GM19239 (cell line): ENCODE measurements at regions not wholly inside any gene's neighbourhood (a gene's known extent, or its start where the extent isn't known, plus 50 kb on each side); places are given as distances from the start of the nearest gene placed in this dataset.

Experiments
- DNase-seq: peaks from one replicate; pipeline ENCODE4 v3.0.0; 2011; ENCODE audit warnings: low spot score; ENCODE audit not compliant: insufficient read length
- FAIRE-seq: peaks from 2 replicates; lab custom pipeline; 2011; peaks lifted over from hg19 to GRCh38; lab: Jason Lieb, UNC

- DNase-seq: no peak
- FAIRE-seq: no peak
Measured at GRCh38 chr1:22365331-22366295, 86.0 kb upstream of the ZBTB40 start.

DNA sequence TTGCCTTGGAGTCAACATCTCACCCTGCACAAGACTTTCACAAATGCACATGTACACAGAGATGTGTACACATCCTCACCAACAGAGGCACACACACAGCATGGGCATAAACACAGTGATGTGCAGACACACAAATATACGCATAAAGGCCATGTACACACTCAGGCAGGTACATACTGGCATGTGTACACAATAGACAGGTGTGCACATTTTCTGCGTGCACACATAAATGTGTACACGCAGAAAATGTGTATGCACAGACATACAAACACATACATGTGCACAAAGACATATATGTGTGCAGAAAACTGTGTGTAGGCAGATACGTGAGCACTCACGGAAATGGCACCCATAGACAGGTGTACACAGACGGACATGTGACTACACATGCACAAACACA is 85.3 kb upstream of the ZBTB40 start:
- DNase-seq: no peak
- no peak for FAIRE-seq

GRCh38 chr1:22368125-22368524 is 83.5 kb upstream of the ZBTB40 start:
- no peak for DNase-seq
- FAIRE-seq: no peak

DNA sequence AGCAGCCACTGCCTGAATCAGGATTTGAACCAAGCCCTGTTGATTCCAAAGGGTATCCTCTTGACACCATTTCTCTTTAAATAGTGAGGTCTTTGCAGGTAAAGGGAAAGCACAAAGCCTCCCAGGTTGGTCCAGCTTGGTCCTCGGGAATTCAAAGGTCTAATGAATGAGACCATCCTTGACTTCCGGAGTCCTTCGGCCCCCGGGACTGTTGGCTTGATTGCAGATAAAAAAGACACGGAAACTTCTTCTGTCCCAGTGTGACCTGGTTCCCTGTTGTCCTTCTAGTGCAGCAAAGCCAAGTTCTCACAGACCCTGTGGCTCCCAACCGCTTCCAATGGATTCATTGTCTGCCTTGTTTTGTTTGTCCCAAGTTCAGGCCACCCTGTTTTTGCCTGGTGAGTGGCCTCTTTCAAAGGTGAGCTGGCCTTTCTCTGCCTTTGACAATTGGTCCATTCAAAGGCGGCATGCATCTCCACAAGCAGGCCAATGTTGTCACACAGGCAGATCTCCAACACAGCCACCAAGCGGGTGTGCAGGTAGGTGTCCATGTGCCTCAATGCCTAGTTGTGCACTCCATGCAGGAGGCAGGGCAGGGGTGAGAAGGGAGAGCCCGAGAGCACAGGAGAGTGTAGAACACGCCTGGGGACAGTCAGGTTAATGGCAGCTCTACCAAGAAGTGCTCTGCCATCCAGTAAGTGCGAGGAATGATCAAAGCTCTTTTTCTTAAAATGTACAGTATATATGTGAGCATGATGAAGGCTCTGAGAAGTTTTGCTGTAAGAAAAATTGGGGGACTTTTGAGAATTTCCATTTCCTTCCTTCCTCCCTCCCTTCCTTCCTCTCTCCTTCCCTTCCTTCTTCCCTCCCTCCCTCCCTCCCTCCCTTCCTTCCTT is 82.1 kb upstream of the ZBTB40 start:
- FAIRE-seq: no peak
- no peak for DNase-seq

GRCh38 chr1:22370190-22370498 is 81.5 kb upstream of the ZBTB40 start:
- DNase-seq (no peak), FAIRE-seq (no peak)

GRCh38 chr1:22371408-22371807 is 80.2 kb upstream of the ZBTB40 start:
- FAIRE-seq: no peak
- DNase-seq: no peak

DNA sequence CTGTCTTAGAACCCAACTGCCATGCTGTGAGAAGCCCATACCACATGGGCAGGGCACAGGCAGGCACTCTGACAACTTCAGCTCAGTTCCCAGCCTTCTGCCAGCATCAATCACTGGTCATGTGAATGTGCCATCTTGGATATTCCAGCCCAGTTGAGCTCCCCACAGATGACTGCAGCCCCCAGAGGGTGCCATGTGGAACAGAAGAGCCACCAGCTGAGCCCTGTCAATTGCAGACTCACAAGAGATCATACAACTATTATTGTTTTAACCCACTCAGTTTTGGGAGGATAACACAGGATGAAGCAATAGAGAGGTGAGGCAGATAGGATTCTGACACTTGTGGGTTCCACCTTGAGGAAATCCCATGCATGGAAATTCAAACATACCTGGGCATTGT is 78.4 kb upstream of the ZBTB40 start:
- no peak for DNase-seq
- no peak for FAIRE-seq

GRCh38 chr1:22374001-22374400 is 77.7 kb upstream of the ZBTB40 start:
- DNase-seq: no peak
- FAIRE-seq: no peak

DNA sequence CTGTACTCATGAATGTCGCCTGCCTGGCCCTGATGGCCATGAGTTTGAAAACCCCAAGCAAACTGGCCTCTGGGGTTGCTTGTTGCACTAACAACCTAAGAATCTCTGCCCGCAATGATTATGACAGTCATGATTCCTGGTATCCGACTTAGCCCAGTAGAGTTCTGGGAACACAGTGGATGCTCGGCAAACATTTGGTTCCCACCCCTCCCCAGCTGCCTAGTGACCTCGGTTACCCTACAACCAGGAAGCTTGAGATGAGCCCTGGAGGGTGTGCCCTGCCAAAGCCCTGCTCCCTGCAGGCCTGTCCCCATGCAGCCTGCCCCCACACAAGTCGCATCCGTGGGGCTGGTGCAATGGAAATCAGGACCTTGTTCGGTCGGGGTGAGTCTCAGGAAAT is 76.0 kb upstream of the ZBTB40 start:
- DNase-seq: no peak
- no peak for FAIRE-seq

GRCh38 chr1:22376001-22376400 is 75.7 kb upstream of the ZBTB40 start:
- FAIRE-seq: no peak

GRCh38 chr1:22376546-22376945 is 75.1 kb upstream of the ZBTB40 start:
- DNase-seq (no peak), FAIRE-seq (no peak)

More at GRCh38 chr1:22376001-22376400, 75.7 kb upstream of the ZBTB40 start:
- no peak for DNase-seq

- no peak for DNase-seq
- no peak for FAIRE-seq
Measured at GRCh38 chr1:22376976-22377375, 74.7 kb upstream of the ZBTB40 start.

- FAIRE-seq: no peak
- no peak for DNase-seq
Measured at GRCh38 chr1:22379566-22379965, 72.1 kb upstream of the ZBTB40 start.

GRCh38 chr1:22380024-22380785 is 71.4 kb upstream of the ZBTB40 start:
- FAIRE-seq (no peak), DNase-seq (no peak)

DNA sequence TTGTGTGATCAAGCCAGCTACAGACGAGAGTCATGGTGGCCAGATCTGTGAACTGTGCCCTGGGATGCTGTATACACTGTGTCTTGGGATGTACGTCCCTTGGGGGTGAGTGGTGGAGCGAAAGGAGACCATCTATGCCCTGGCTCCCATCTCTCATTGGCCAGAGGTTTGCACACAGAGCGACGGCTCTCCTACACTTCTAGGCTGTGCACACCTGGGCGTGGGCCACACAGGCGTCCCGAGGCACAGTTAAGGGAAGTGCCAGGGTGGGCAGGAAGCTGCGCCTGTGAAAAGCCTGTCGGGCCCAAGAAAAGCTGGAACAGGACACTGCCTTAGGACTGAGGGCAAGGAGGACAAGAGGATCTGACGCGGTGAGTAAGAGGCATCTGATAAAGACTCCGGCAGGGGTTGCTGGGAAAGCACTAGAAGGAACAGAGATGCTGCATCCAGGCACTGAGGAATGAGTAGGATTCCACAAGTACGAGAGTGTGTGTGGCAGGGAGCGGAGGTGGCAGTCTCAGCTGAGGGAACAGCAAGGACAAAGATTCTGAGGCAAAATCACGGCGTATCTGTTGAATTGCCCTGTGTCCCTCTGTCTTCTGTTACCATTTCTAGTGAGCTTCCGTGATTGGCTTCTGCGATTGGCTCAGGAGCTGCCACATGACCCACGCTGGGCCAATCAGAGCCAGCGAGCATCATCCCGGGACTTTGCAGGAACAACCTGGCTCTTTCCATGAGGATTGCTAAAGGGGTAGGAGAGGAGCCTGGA is 67.9 kb upstream of the ZBTB40 start:
- FAIRE-seq (no peak), DNase-seq (no peak)

DNA sequence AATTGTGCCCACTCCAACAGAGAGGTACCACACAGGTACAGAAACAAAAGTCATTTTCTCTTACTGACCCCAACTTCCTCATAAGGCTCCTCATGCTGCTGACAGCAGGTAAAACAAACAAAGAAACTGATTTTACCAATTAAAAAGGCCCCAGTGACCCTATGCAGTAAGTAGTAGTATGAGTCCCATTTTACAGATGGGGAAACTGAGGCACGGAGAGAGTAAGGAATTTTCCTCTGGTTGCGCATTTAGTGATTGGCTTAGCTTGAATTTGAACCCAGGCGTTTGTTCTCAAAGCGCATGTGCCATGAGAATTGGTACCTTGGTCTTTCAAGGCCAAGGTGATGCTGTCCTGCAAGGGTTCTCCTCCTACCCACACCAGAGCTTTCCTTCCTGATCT is 66.1 kb upstream of the ZBTB40 start:
- no peak for FAIRE-seq
- DNase-seq: no peak

GRCh38 chr1:22386774-22387173 is 64.9 kb upstream of the ZBTB40 start:
- DNase-seq (no peak), FAIRE-seq (no peak)

DNA sequence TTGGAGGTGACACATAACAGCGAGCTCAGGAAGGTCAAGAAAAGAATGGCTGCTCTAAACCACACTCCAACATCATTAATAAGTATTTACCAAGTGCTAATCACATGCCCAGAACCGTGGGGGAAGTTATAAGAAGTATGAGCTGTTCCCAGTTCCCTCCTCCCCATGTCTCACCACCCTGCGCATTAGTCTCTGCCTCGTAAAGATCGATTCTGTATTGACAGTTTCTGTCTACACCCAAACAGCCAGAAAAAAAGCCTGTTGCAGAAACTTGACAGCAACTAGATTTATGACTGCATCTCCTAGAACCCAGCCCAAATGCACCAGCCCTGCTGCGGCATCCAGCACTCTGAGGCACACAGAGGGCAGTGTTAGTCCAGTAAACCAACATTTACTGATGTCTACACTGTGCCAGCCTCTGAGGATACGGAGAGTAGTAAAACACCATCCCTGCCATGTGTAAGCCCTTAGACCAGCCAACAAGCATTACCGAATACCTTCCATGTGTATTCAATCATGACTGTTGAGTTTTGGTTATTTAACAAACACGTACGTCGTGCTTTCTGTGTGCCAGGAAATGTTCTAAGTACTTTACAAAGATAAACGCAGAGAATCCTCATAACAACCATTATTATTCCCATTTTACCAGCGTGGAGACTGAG is 63.6 kb upstream of the ZBTB40 start:
- DNase-seq (no peak), FAIRE-seq (no peak)
